Calu3 (cell line): ENCODE measurements at regions not wholly inside any gene's neighbourhood (a gene's known extent, or its start where the extent isn't known, plus 50 kb on each side); places are given as distances from the start of the nearest gene placed in this dataset.

Source experiments
- BruUV-seq: library from RNA; stranded (reverse); fragments of 400-500 nt; replicated peaks from 2 replicates; lab custom pipeline; 2021; lab: Mats Ljungman, UMichigan
- CTCF ChIA-PET: fragments of 300-600 bp; sonication (Branson Sonifier 250); formaldehyde crosslinking; loops from one replicate; lab custom pipeline; 2022; ENCODE audit warnings: antibody characterized with exemption; lab: Charles Lee
- DNase-seq: peaks from one replicate; pipeline ENCODE4 v3.0.0; 2022
- H3K27ac Mint-ChIP-seq: one replicate; pipeline ENCODE4 v1.8.0; 2022; ENCODE audit warnings: mixed read lengths; ENCODE audit not compliant: unreplicated experiment
- H3K27me3 Mint-ChIP-seq: one replicate; pipeline ENCODE4 v1.8.0; 2022; ENCODE audit warnings: mixed read lengths; ENCODE audit not compliant: unreplicated experiment
- H3K36me3 Mint-ChIP-seq: one replicate; pipeline ENCODE4 v1.8.0; 2022; ENCODE audit warnings: mild to moderate bottlenecking, moderate library complexity, mixed read lengths; ENCODE audit not compliant: insufficient read depth, unreplicated experiment
- H3K4me1 Mint-ChIP-seq: one replicate; pipeline ENCODE4 v1.8.0; 2022; ENCODE audit warnings: mild to moderate bottlenecking, low read depth, mixed read lengths; ENCODE audit not compliant: unreplicated experiment
- H3K4me3 Mint-ChIP-seq: one replicate; pipeline ENCODE4 v1.8.0; 2022; ENCODE audit warnings: mild to moderate bottlenecking, low read depth, moderate library complexity, mixed read lengths; ENCODE audit not compliant: unreplicated experiment
- H3K9me3 Mint-ChIP-seq: one replicate; pipeline ENCODE4 v1.8.0; 2022; ENCODE audit warnings: low read depth, mixed read lengths; ENCODE audit not compliant: unreplicated experiment
- intact Hi-C: fragments of 100-400 bp; cut with micrococcal nuclease; formaldehyde crosslinking; loops from one replicate; pipeline ENCODE4 v1.10.0; 2022; ENCODE audit not compliant: unreplicated experiment
- TF ChIP-seq, protein P1 (sequence below): fragments of 200-600 bp; IDR thresholded peaks from one replicate; pipeline ENCODE4 v1.8.0; 2022; ENCODE audit warnings: antibody characterized with exemption; ENCODE audit not compliant: unreplicated experiment

DNA sequence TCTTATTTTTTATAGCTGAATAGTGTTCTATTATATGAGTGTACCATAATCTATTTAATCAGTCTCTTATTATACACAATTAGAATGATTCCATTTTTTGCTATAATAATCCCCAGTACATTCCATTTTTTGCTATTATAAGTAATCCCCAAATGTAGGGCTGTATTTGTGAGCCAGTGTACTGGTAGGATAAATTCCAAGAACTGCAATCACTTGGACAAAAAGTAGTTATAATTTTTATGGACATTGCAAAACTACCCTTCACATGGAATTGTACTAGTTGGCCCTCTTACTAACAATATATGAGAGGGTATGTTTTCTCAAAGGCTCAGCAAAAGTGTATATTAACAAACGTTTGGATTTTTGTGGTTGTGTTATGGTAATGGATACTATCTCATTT, 481.7 kb upstream of the CLINT1 start:
- no TSS peak for BruUV-seq

DNA sequence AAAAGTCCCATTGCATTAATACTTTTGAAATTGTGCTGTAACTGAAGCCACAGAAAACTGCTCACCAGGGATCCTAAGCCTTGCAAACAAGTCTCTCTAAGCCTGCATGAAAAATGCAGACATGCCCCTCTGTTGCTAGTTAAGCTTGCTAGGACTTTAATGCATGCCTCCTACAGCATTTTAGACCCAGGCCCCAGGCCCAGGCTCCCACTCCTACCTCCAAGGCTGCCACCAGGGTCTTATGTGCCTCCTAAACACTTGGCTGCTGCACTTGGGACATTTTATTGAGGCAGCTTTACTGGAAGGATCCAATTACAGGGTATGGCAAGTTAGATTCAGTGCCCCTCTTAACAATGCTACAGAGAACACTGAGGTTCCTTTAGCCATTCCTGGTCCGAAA, 467.3 kb upstream of the CLINT1 start:
- H3K9me3 Mint-ChIP-seq = peaks cover 4% of the 10 kb centered on the region
- no peak overlapping the region for H3K4me3 Mint-ChIP-seq
- H3K4me1 Mint-ChIP-seq = no peaks in the 10 kb centered on the region
- no TSS peak for BruUV-seq
- intact Hi-C loops = no loop called here
- no peaks in the 10 kb centered on the region for H3K27me3 Mint-ChIP-seq
- H3K27ac Mint-ChIP-seq = no peak overlapping the region
- TF ChIP-seq, protein P1, sequence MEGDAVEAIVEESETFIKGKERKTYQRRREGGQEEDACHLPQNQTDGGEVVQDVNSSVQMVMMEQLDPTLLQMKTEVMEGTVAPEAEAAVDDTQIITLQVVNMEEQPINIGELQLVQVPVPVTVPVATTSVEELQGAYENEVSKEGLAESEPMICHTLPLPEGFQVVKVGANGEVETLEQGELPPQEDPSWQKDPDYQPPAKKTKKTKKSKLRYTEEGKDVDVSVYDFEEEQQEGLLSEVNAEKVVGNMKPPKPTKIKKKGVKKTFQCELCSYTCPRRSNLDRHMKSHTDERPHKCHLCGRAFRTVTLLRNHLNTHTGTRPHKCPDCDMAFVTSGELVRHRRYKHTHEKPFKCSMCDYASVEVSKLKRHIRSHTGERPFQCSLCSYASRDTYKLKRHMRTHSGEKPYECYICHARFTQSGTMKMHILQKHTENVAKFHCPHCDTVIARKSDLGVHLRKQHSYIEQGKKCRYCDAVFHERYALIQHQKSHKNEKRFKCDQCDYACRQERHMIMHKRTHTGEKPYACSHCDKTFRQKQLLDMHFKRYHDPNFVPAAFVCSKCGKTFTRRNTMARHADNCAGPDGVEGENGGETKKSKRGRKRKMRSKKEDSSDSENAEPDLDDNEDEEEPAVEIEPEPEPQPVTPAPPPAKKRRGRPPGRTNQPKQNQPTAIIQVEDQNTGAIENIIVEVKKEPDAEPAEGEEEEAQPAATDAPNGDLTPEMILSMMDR = no peak
- H3K36me3 Mint-ChIP-seq = no peaks in the 10 kb centered on the region
- no peak for DNase-seq
- CTCF ChIA-PET = no interaction called here

More for the DNA sequence above, 481.7 kb upstream of the CLINT1 start:
- no peak overlapping the region for H3K27ac Mint-ChIP-seq
- intact Hi-C loops = no loop called here
- H3K4me1 Mint-ChIP-seq = no peaks in the 10 kb centered on the region
- TF ChIP-seq, protein P1 = no peak
- peaks cover 13% of the 10 kb centered on the region for H3K9me3 Mint-ChIP-seq
- CTCF ChIA-PET = no interaction called here
- H3K4me3 Mint-ChIP-seq = no peak overlapping the region
- H3K36me3 Mint-ChIP-seq = no peaks in the 10 kb centered on the region
- no peaks in the 10 kb centered on the region for H3K27me3 Mint-ChIP-seq
- DNase-seq = no peak

DNA sequence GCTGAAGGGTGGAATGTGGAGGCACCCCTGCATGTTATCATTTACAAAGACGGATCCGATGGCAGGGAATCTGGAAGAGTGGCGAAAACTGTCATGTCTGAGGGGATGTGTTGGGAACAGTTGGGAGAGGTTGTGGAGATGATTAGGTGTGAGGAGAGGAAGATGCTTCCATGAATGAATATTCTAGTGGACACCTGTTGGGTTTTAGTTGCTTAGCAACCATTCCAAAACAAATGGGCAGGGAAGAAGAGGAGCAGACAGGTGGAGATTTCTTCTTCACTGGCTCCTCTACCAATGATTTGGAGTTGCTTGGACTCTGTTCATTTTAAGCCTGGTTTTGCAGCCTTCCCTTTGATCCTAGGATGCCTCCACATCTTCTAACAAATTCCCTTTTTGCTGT, 465.3 kb upstream of the CLINT1 start:
- Mint-ChIP-seq H3K27me3 (no peaks in the 10 kb centered on the region), H3K4me1 (no peaks in the 10 kb centered on the region), H3K9me3 (peaks cover 2% of the 10 kb centered on the region), H3K36me3 (no peaks in the 10 kb centered on the region), H3K4me3 (no peak overlapping the region), H3K27ac (no peak overlapping the region)
- CTCF ChIA-PET = no interaction called here
- TF ChIP-seq, protein P1 = no peak
- BruUV-seq = no TSS peak
- intact Hi-C loops = no loop called here
- no peak for DNase-seq

DNA sequence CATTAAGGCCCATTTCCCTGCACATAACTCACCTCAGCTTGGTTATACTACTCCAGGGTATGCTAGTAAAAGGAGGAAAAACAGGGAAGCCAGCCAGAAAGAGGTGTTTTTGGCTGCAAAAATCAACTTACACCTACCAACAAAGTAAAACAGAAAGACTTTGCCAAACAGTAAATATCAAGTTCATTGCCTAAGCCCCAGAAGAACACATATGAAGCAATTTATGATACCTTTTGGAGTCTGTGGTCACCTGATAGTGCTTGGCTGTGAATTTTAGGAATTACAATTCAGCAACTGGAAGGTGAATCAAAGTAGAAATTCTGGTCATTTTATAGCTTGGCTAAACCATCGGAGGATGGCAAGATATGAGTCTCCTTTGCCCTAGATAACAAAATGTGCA, 463.7 kb upstream of the CLINT1 start:
- H3K27ac Mint-ChIP-seq = no peak overlapping the region
- TF ChIP-seq, protein P1 = no peak
- H3K4me3 Mint-ChIP-seq = no peak overlapping the region
- no peaks in the 10 kb centered on the region for H3K36me3 Mint-ChIP-seq
- no peaks in the 10 kb centered on the region for H3K27me3 Mint-ChIP-seq
- H3K9me3 Mint-ChIP-seq = no peaks in the 10 kb centered on the region
- intact Hi-C loops = no loop called here
- BruUV-seq = no TSS peak
- CTCF ChIA-PET = interaction anchor here (0.6 kb wide), 1 partner anchor 1165 kb away, joined by 4 read pairs; no protein-coding TSS in a partner anchor
- DNase-seq = no peak
- no peaks in the 10 kb centered on the region for H3K4me1 Mint-ChIP-seq
